Testis (tissue), 2 donors: ENCODE measurements at regions not wholly inside any gene's neighbourhood (a gene's known extent, or its start where the extent isn't known, plus 50 kb on each side); places are given as distances from the start of the nearest gene placed in this dataset.
A peak's percentile ranks its signal among the peaks of the same experiment; 100 is the strongest.

Experiments used
- CTCF ChIP-seq, 3 experiments: fragments of 450-650 bp in 2 of 3; fragments of 200-600 bp in 1 of 3; sonication (generic) in 1 of 3; IDR thresholded peaks; one replicate each; pipeline ENCODE4 v1.5.1; 2016 to 2019; ENCODE audit warnings: antibody characterized with exemption in 3 of 3, mild to moderate bottlenecking in 2 of 3, moderate library complexity in 1 of 3
- POLR2A ChIP-seq: fragments of 450-650 bp; IDR thresholded peaks from one replicate; pipeline ENCODE4 v1.6.1; 2017; ENCODE audit warnings: antibody characterized with exemption, mild to moderate bottlenecking, moderate library complexity

GRCh38 chr6:165889636-165890403, 226.8 kb upstream of the PDE10A start:
- TF ChIP-seq POLR2A (no peak), CTCF (IDR thresholded peaks at IDR 0.05) (peak; percentile 45 to 64 (median 48))
